ENCODE measurements at regions not wholly inside any gene's neighbourhood (a gene's known extent, or its start where the extent isn't known, plus 50 kb on each side); places are given as distances from the start of the nearest gene placed in this dataset.
"Not testable (repeated sequence)": the region's sequence is repeated elsewhere in the genome, so short reads cannot be mapped to it uniquely, and the experiment has no call there.

- DNase-seq, result no peak
Measured at GRCh38 chr10:42351745-42352144, 286.6 kb downstream of the ZNF33B start.

- DNase-seq, result not testable (repeated sequence)
Measured at GRCh38 chr10:42336593-42337337, 301.6 kb downstream of the ZNF33B start.

GRCh38 chr10:42335653-42336296 lies 302.6 kb downstream of the ZNF33B start:
- not testable (repeated sequence) for DNase-seq

- no peak for DNase-seq
Measured at GRCh38 chr10:42304341-42304740, 334.0 kb downstream of the ZNF33B start.

- DNase-seq, result not testable (repeated sequence)
Measured at GRCh38 chr10:42281896-42282295, 356.5 kb downstream of the ZNF33B start.

- DNase-seq, result not testable (repeated sequence)
Measured at GRCh38 chr10:42269788-42270187, 368.6 kb downstream of the ZNF33B start.

- not testable (repeated sequence) for DNase-seq
Measured at GRCh38 chr10:42263259-42263658, 375.1 kb downstream of the ZNF33B start.

GRCh38 chr10:42243002-42243401 lies 395.4 kb downstream of the ZNF33B start:
- DNase-seq, result not testable (repeated sequence)

GRCh38 chr10:42242135-42242805 lies 396.1 kb downstream of the ZNF33B start:
- DNase-seq, result no peak

- not testable (repeated sequence) for DNase-seq
Measured at GRCh38 chr10:42236401-42236800, 402.0 kb downstream of the ZNF33B start.

- DNase-seq, result not testable (repeated sequence)
Measured at GRCh38 chr10:42235736-42236135, 402.6 kb downstream of the ZNF33B start.

GRCh38 chr10:42235241-42235640 lies 403.1 kb downstream of the ZNF33B start:
- not testable (repeated sequence) for DNase-seq

GRCh38 chr10:42234506-42234905 lies 403.9 kb downstream of the ZNF33B start:
- DNase-seq, result not testable (repeated sequence)

- DNase-seq, result not testable (repeated sequence)
Measured at GRCh38 chr10:42233461-42234206, 404.7 kb downstream of the ZNF33B start.

GRCh38 chr10:42232955-42233354 lies 405.4 kb downstream of the ZNF33B start:
- not testable (repeated sequence) for DNase-seq

GRCh38 chr10:42230812-42231211 lies 407.6 kb downstream of the ZNF33B start:
- not testable (repeated sequence) for DNase-seq

- DNase-seq, result not testable (repeated sequence)
Measured at GRCh38 chr10:42230115-42230514, 408.3 kb downstream of the ZNF33B start.

GRCh38 chr10:42227859-42228258 lies 410.5 kb downstream of the ZNF33B start:
- not testable (repeated sequence) for DNase-seq

- DNase-seq, result not testable (repeated sequence)
Measured at GRCh38 chr10:42193588-42193987, 444.8 kb downstream of the ZNF33B start.

GRCh38 chr10:42192450-42192849 lies 445.9 kb downstream of the ZNF33B start:
- DNase-seq, result not testable (repeated sequence)

- DNase-seq, result not testable (repeated sequence)
Measured at GRCh38 chr10:42187501-42188195, 450.7 kb downstream of the ZNF33B start.
